PC-3 (cell line): ENCODE measurements at regions not wholly inside any gene's neighbourhood (a gene's known extent, or its start where the extent isn't known, plus 50 kb on each side); places are given as distances from the start of the nearest gene placed in this dataset.

ENCODE experiments used
- ATAC-seq: fragments of 200-7000 bp; cut with Tn5 transposase; 2 replicates; pipeline ENCODE4 v1.9.1; 2020; ENCODE audit warnings: mild to moderate bottlenecking, moderate library complexity
- BruUV-seq: library from RNA; stranded (reverse); fragments of 400-500 nt; replicated peaks from 2 replicates; lab custom pipeline; 2021; lab: Mats Ljungman, UMichigan
- CTCF ChIA-PET: fragments of 300-600 bp; sonication (Branson Sonifier 250); formaldehyde crosslinking; loops from one replicate; lab custom pipeline; 2022; ENCODE audit warnings: antibody characterized with exemption; lab: Charles Lee
- POLR2A ChIA-PET: fragments of 300-600 bp; sonication (Branson Sonifier 250); formaldehyde crosslinking; loops from one replicate; lab custom pipeline; 2022; ENCODE audit warnings: antibody characterized with exemption; ENCODE audit not compliant: unreplicated experiment; lab: Charles Lee
- DNase-seq: peaks from one replicate; pipeline ENCODE4 v3.0.0-alpha.2; 2015
- H2AFZ ChIP-seq: fragments of 300-600 bp; sonication (generic); 2 replicates; pipeline ENCODE4 v1.6.0; 2016; ENCODE audit warnings: antibody characterized with exemption, low read length
- H3F3A ChIP-seq: fragments of 300-600 bp; sonication (generic); one replicate; pipeline ENCODE4 v1.6.0; 2017; ENCODE audit warnings: antibody characterized with exemption, low read length, control low read depth, mild to moderate bottlenecking; ENCODE audit not compliant: unreplicated experiment
- H3K27ac ChIP-seq: fragments of 300-600 bp; sonication (generic); 2 replicates; pipeline ENCODE4 v1.5.1; 2016; ENCODE audit warnings: mild to moderate bottlenecking, low read length
- H3K27me3 ChIP-seq: fragments of 300-600 bp; sonication (generic); 2 replicates; pipeline ENCODE4 v1.6.1; 2016; ENCODE audit warnings: low read length, mixed read lengths
- H3K36me3 ChIP-seq: fragments of 300-600 bp; sonication (generic); 2 replicates; pipeline ENCODE4 v1.6.1; 2016; ENCODE audit warnings: low read depth, mixed run types, low read length, mixed read lengths
- H3K4me1 ChIP-seq: fragments of 300-600 bp; sonication (generic); 2 replicates; pipeline ENCODE4 v1.5.1; 2016; ENCODE audit warnings: low read length; ENCODE audit not compliant: insufficient read depth
- H3K4me2 ChIP-seq: fragments of 300-600 bp; sonication (generic); 2 replicates; pipeline ENCODE4 v1.6.0; 2016; ENCODE audit warnings: low read length
- H3K4me3 ChIP-seq: fragments of 300-600 bp; sonication (generic); 2 replicates; pipeline ENCODE4 v1.5.1; 2016; ENCODE audit warnings: mild to moderate bottlenecking, low read length, mixed read lengths
- H3K79me2 ChIP-seq: fragments of 300-600 bp; sonication (generic); 2 replicates; pipeline ENCODE4 v1.6.1; 2017; ENCODE audit warnings: low read length, mixed read lengths
- H3K9ac ChIP-seq: fragments of 300-600 bp; sonication (generic); 2 replicates; pipeline ENCODE4 v1.6.0; 2016; ENCODE audit warnings: mild to moderate bottlenecking, low read length
- H3K9me2 ChIP-seq: fragments of 300-600 bp; sonication (generic); replicated peaks from 2 replicates; pipeline ENCODE4 v1.6.1; 2016; ENCODE audit warnings: mixed run types, low read length, mixed read lengths
- H3K9me3 ChIP-seq: fragments of 300-600 bp; sonication (generic); 2 replicates; pipeline ENCODE4 v1.6.1; 2016; ENCODE audit warnings: low read length, mixed read lengths
- H4K20me1 ChIP-seq: fragments of 300-600 bp; sonication (generic); 2 replicates; pipeline ENCODE4 v1.6.1; 2016; ENCODE audit warnings: low read length, mixed read lengths
- EZH2 ChIP-seq: fragments of 300-600 bp; sonication (generic); IDR thresholded peaks from one replicate; pipeline ENCODE4 v1.6.1; 2017; ENCODE audit warnings: antibody characterized with exemption, mild to moderate bottlenecking, low read length; ENCODE audit not compliant: unreplicated experiment
- EZH2phosphoT487 ChIP-seq: fragments of 300-600 bp; sonication (generic); IDR thresholded peaks from 2 replicates; pipeline ENCODE4 v1.6.1; 2018; ENCODE audit warnings: mild to moderate bottlenecking, antibody characterized with exemption, low read length, borderline replicate concordance
- intact Hi-C: fragments of 100-400 bp; cut with micrococcal nuclease; formaldehyde crosslinking; loops from 2 replicates; pipeline ENCODE4 v1.9.0; 2023
- TF ChIP-seq, protein P1 (sequence below): fragments of 300-600 bp; sonication (generic); conservative IDR thresholded peaks from 2 replicates; pipeline ENCODE4 v1.5.1; 2017; ENCODE audit warnings: antibody characterized with exemption, low read depth, mild to moderate bottlenecking, low read length

GRCh38 chrX:110558406-110558805 lies 199.8 kb downstream of the RTL9 start:
- H3K9me3 ChIP-seq, result no peaks in the 10 kb centered on the region
- H2AFZ ChIP-seq, result no peak overlapping the region
- no peaks in the 10 kb centered on the region for H3K79me2 ChIP-seq
- H3K4me1 ChIP-seq, result no peaks in the 10 kb centered on the region
- BruUV-seq, result no TSS peak
- no peak overlapping the region for H3K4me2 ChIP-seq
- H3K27me3 ChIP-seq, result no peaks in the 10 kb centered on the region
- no peak overlapping the region for H3K27ac ChIP-seq
- ATAC-seq (no peak), DNase-seq (no peak)
- no peaks in the 10 kb centered on the region for H3K36me3 ChIP-seq
- H3F3A ChIP-seq, result no peaks in the 10 kb centered on the region
- ChIA-PET CTCF (no interaction called here), POLR2A (no interaction called here)
- H3K4me3 ChIP-seq, result no peak overlapping the region
- H4K20me1 ChIP-seq, result no peaks in the 10 kb centered on the region
- TF ChIP-seq EZH2 (no peak), EZH2phosphoT487 (no peak)
- TF ChIP-seq, protein P1, sequence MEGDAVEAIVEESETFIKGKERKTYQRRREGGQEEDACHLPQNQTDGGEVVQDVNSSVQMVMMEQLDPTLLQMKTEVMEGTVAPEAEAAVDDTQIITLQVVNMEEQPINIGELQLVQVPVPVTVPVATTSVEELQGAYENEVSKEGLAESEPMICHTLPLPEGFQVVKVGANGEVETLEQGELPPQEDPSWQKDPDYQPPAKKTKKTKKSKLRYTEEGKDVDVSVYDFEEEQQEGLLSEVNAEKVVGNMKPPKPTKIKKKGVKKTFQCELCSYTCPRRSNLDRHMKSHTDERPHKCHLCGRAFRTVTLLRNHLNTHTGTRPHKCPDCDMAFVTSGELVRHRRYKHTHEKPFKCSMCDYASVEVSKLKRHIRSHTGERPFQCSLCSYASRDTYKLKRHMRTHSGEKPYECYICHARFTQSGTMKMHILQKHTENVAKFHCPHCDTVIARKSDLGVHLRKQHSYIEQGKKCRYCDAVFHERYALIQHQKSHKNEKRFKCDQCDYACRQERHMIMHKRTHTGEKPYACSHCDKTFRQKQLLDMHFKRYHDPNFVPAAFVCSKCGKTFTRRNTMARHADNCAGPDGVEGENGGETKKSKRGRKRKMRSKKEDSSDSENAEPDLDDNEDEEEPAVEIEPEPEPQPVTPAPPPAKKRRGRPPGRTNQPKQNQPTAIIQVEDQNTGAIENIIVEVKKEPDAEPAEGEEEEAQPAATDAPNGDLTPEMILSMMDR, result no peak
- H3K9ac ChIP-seq, result no peak overlapping the region
- intact Hi-C loops, result no loop called here
- no peaks in the 10 kb centered on the region for H3K9me2 ChIP-seq

DNA sequence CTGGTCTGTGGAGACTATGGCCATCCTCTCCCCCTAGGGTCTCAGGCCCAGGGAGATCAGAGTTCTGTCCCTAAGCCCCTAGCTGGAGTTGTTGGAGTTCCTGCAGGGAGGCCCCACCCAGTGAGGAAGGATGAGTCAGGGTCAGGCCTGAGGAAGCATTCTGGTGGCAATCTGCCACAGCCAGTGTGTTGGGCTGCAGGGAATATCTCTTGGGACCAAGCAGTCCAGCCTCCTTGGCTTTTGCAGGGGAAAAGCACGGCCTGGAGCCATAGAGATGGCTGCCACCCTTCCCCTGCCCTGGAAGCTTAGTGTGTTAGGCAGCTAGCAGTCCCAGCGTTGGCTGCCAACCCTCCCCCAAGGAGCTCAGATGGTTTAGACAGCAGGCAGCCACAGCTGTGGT lies 202.4 kb downstream of the RTL9 start:
- Histone ChIP-seq H3K4me1 (no peaks in the 10 kb centered on the region), H3K79me2 (no peaks in the 10 kb centered on the region), H3K4me2 (no peak overlapping the region), H3K27me3 (no peaks in the 10 kb centered on the region), H3K9ac (no peak overlapping the region), H3K27ac (no peak overlapping the region), H2AFZ (no peak overlapping the region), H3K4me3 (no peak overlapping the region), H3K9me3 (no peaks in the 10 kb centered on the region), H3F3A (no peaks in the 10 kb centered on the region), H3K9me2 (no peaks in the 10 kb centered on the region), H4K20me1 (no peaks in the 10 kb centered on the region), H3K36me3 (no peaks in the 10 kb centered on the region)
- no TSS peak for BruUV-seq
- POLR2A ChIA-PET, result no interaction called here
- intact Hi-C loops, result no loop called here
- ATAC-seq (no peak), DNase-seq (peak; percentile 21)
- TF ChIP-seq EZH2phosphoT487 (no peak), EZH2 (no peak)
- TF ChIP-seq, protein P1, result no peak
- CTCF ChIA-PET, result no interaction called here

- H3K9me2 ChIP-seq, result no peaks in the 10 kb centered on the region
- no TSS peak for BruUV-seq
- H3K4me2 ChIP-seq, result no peak overlapping the region
- H3K79me2 ChIP-seq, result no peaks in the 10 kb centered on the region
- DNase-seq, result peak; percentile 21
- H3K27me3 ChIP-seq, result no peaks in the 10 kb centered on the region
- no peak for ATAC-seq
- no peaks in the 10 kb centered on the region for H3K36me3 ChIP-seq
- POLR2A ChIA-PET, result no interaction called here
- TF ChIP-seq, protein P1, result no peak
- TF ChIP-seq EZH2phosphoT487, result no peak
- no peak for TF ChIP-seq EZH2
- H3K4me3 ChIP-seq, result no peak overlapping the region
- H3K9ac ChIP-seq, result no peak overlapping the region
- H3K27ac ChIP-seq, result no peak overlapping the region
- H3F3A ChIP-seq, result no peaks in the 10 kb centered on the region
- H4K20me1 ChIP-seq, result no peaks in the 10 kb centered on the region
- H2AFZ ChIP-seq, result no peak overlapping the region
- intact Hi-C loops, result no loop called here
- H3K9me3 ChIP-seq, result no peaks in the 10 kb centered on the region
- no peaks in the 10 kb centered on the region for H3K4me1 ChIP-seq
- CTCF ChIA-PET, result no interaction called here
Measured at GRCh38 chrX:110563282-110563681, 204.6 kb downstream of the RTL9 start.
